ENCODE measurements at regions not wholly inside any gene's neighbourhood (a gene's known extent, or its start where the extent isn't known, plus 50 kb on each side); places are given as distances from the start of the nearest gene placed in this dataset.

DNA sequence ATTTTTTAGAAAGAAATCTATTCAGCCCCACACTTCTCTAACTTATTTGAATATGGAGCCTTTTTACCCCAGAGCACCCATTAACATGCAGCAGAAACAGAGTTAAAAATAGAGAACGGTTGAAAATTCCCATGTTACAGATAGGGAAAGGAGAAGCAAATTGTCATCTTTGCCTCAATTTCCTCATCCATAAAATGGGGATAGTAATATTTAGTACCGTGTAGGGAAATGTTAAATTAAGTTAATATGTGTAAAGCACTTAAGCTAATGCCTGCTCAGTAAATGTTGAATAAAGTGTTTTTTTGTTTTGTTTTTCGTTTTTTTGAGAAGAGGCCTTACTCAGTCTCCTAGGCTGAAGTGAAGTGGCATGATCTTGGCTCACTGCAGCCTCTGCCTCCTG lies 50.3 kb downstream of the NAV1 start:
- Histone ChIP-seq H3K4me3 (no peak overlapping the region), H3K27me3 (replicated peaks; ENCODE audit: insufficient read depth) (no peaks in the 10 kb centered on the region), H3K4me1 (replicated peaks) (no peaks in the 10 kb centered on the region), H3K9me3 (no peaks in the 10 kb centered on the region), H3K36me3 (no peaks in the 10 kb centered on the region), H3K27ac (no peak overlapping the region)
- WGBS, result 86% methylated on average over 3 of the region's 3 CpGs
- no peak for DNase-seq (ENCODE audit: low spot score)
- intact Hi-C loops (cut with DNase I), result no loop called here
- no peak for TF ChIP-seq POLR2AphosphoS5 (IDR thresholded peaks at IDR 0.05)

DNA sequence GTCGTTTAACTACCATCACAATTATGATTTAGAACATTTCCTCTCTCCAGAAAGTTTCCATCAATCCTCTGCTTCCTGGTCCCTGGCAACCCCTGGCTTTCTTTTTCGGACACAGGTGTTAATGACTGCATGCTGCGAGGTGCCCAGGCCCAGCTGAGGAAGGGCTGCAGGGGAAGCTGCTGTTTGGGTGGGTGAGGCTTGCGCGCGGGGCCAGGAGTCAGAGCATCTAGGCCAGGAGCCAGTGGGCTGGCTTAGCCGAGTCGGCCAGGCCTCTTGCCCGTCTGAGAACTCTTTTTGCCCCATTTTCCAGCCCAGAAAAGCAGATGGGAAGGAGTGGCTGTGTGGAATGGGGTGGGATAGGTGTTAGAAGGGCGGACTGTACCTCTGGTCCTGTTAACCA lies 51.5 kb downstream of the NAV1 start:
- no peaks in the 10 kb centered on the region for H3K4me1 ChIP-seq (replicated peaks)
- H3K27me3 ChIP-seq (replicated peaks; ENCODE audit: insufficient read depth), result no peaks in the 10 kb centered on the region
- H3K4me3 ChIP-seq, result no peak overlapping the region
- TF ChIP-seq POLR2A (IDR thresholded peaks at IDR 0.05) (no peak), POLR2AphosphoS5 (IDR thresholded peaks at IDR 0.05) (no peak)
- TF ChIP-seq, protein P1, sequence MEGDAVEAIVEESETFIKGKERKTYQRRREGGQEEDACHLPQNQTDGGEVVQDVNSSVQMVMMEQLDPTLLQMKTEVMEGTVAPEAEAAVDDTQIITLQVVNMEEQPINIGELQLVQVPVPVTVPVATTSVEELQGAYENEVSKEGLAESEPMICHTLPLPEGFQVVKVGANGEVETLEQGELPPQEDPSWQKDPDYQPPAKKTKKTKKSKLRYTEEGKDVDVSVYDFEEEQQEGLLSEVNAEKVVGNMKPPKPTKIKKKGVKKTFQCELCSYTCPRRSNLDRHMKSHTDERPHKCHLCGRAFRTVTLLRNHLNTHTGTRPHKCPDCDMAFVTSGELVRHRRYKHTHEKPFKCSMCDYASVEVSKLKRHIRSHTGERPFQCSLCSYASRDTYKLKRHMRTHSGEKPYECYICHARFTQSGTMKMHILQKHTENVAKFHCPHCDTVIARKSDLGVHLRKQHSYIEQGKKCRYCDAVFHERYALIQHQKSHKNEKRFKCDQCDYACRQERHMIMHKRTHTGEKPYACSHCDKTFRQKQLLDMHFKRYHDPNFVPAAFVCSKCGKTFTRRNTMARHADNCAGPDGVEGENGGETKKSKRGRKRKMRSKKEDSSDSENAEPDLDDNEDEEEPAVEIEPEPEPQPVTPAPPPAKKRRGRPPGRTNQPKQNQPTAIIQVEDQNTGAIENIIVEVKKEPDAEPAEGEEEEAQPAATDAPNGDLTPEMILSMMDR (IDR thresholded peaks at IDR 0.05), result no peak
- DNase-seq (ENCODE audit: low spot score), result no peak
- intact Hi-C loops (cut with DNase I), result no loop called here
- WGBS, result 87% methylated on average over 10 of the region's 10 CpGs
- H3K9me3 ChIP-seq, result no peaks in the 10 kb centered on the region
- no peaks in the 10 kb centered on the region for H3K36me3 ChIP-seq
- no peak overlapping the region for H3K27ac ChIP-seq

DNA sequence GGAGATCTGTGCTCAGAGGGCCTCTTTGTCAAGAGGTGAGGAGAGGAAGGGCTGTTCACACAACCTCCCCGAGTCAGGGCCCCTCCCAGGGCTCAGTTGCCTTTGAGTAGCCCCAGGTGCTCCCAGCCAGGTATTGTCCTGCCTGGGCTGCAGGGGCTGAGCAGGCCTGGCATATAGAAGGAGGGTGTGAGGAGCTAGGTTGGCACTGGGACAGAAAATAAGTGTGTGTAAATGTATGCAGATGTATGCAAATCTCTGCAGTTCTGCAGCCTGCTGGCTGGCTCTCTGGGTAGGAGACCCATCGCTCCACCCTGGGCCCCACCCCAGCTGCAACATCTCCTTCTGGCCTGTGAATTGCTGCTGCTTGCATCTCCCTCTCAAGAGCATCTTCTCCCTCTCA lies 52.4 kb downstream of the NAV1 start:
- intact Hi-C loops (cut with DNase I), result no loop called here

DNA sequence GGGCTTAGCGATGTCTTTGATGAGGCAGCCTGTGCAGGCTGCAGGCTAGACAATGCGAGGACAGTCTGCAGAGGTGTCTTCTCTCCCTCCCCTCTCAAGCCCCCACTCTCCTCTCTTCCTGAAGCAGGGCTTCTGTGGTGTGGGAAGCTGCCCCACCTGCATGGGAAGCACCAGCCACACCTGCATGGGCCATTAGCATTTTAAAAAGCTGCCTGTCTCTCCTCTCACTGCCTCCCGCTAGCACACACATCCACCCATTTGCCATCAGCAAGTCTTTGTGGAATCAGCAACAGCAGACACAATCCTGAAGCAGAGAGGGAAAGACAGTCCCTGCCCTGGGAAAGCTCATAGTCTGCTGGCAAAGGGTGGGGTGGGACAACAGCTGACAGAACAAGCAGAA lies 53.1 kb downstream of the NAV1 start:
- no peak overlapping the region for H3K27ac ChIP-seq
- no peaks in the 10 kb centered on the region for H3K36me3 ChIP-seq
- no peaks in the 10 kb centered on the region for H3K27me3 ChIP-seq (replicated peaks; ENCODE audit: insufficient read depth)
- no peaks in the 10 kb centered on the region for H3K9me3 ChIP-seq
- intact Hi-C loops (cut with DNase I), result no loop called here
- TF ChIP-seq, protein P1 (IDR thresholded peaks at IDR 0.05), result no peak
- no peak for TF ChIP-seq POLR2AphosphoS5 (IDR thresholded peaks at IDR 0.05)
- TF ChIP-seq POLR2A (IDR thresholded peaks at IDR 0.05), result no peak
- DNase-seq (ENCODE audit: low spot score), result no peak
- 84% methylated on average over 3 of the region's 3 CpGs for WGBS
- no peaks in the 10 kb centered on the region for H3K4me1 ChIP-seq (replicated peaks)
- H3K4me3 ChIP-seq, result no peak overlapping the region

More for the DNA sequence above, 52.4 kb downstream of the NAV1 start:
- DNase-seq (ENCODE audit: low spot score), result no peak
- 62% methylated on average over 2 of the region's 2 CpGs for WGBS
- H3K27me3 ChIP-seq (replicated peaks; ENCODE audit: insufficient read depth), result no peaks in the 10 kb centered on the region
- no peak overlapping the region for H3K27ac ChIP-seq
- H3K4me1 ChIP-seq (replicated peaks), result no peaks in the 10 kb centered on the region
- H3K36me3 ChIP-seq, result no peaks in the 10 kb centered on the region
- no peaks in the 10 kb centered on the region for H3K9me3 ChIP-seq
- no peak overlapping the region for H3K4me3 ChIP-seq
- TF ChIP-seq POLR2AphosphoS5 (IDR thresholded peaks at IDR 0.05) (no peak), POLR2A (IDR thresholded peaks at IDR 0.05) (no peak)
- TF ChIP-seq, protein P1 (IDR thresholded peaks at IDR 0.05), result no peak

DNA sequence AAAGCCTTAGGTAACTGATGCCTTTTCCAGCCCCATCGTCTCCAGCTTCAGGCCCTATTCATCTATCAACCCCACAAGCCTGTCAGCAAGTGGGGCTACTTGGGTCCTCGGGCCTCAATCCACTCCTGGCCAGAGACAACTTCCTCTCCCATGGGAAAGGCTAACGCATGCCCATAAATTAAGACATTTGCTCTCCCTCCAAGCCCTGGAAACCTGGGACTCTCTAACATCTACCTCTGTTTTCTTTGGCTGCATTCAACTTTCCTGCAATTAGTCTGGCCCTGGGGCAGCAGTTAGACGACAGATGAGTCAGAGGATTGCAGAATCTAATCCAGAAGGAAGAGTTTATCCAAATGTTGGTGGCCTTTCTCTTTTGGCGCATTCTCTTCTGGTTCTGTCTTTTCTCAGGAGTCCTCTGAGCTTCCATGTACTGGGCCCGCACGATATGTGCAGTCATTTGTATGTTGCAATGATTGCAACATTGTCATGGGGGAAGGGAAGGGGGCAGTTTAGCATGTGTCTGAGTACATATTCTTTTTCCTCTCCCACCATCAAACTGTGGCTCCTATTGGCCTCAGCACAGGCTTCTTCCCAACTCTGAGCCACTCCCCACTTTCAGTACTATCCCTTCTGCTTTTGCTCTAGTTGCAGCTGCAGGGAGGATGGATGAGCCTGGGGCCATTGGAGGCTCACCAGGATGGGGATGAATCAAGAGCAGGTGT lies 54.4 kb downstream of the NAV1 start:
- DNase-seq (ENCODE audit: low spot score), result no peak
- H3K4me1 ChIP-seq (replicated peaks), result no peaks in the 10 kb centered on the region
- no peaks in the 10 kb centered on the region for H3K27me3 ChIP-seq (replicated peaks; ENCODE audit: insufficient read depth)
- TF ChIP-seq POLR2A (IDR thresholded peaks at IDR 0.05) (no peak), POLR2AphosphoS5 (IDR thresholded peaks at IDR 0.05) (peak; percentile 4)
- H3K9me3 ChIP-seq, result no peaks in the 10 kb centered on the region
- no peaks in the 10 kb centered on the region for H3K36me3 ChIP-seq
- H3K4me3 ChIP-seq, result no peak overlapping the region
- intact Hi-C loops (cut with DNase I), result no loop called here
- H3K27ac ChIP-seq, result no peak overlapping the region
- 51% methylated on average over 7 of the region's 7 CpGs for WGBS

DNA sequence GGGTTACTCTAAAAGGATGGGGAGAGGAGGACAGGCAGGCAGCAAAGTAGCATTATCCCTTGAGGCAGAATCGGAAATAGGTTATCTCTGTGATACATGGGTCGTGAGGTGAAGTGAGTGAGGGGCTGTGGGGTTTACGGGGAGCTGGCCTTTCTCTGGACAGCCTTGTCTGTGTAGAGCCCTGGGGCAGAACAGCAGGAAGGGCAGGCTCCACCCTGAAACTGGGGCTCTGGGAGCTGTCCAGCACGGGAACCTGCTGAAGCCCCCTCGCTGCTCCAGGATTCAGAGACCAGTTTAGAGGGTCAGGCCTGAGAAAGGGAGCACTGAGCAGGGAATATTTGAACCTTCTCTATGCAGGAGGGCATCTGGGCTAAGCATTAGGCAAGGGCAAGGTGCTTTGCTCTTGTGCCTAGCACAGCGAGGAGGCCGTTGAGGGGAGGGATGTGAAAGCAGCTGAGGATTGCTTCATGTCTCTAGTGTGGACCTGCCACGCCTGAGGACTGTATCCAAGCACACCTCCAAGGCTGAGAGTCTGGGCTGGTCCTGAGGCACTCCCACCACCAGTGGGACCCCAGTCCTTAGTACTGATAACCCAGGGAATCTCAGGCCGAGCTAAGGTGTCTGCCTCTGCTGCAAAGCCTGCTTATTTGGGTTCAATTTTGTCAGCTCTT lies 55.8 kb downstream of the NAV1 start:
- no peak for DNase-seq (ENCODE audit: low spot score)
- H3K4me3 ChIP-seq, result no peak overlapping the region
- H3K27me3 ChIP-seq (replicated peaks; ENCODE audit: insufficient read depth), result no peaks in the 10 kb centered on the region
- WGBS, result 45% methylated on average over 9 of the region's 9 CpGs
- intact Hi-C loops (cut with DNase I), result no loop called here
- no peaks in the 10 kb centered on the region for H3K4me1 ChIP-seq (replicated peaks)
- no peak for TF ChIP-seq POLR2AphosphoS5 (IDR thresholded peaks at IDR 0.05)
- TF ChIP-seq, protein P1 (IDR thresholded peaks at IDR 0.05), result no peak
- no peak for TF ChIP-seq POLR2A (IDR thresholded peaks at IDR 0.05)
- no peak overlapping the region for H3K27ac ChIP-seq
- H3K36me3 ChIP-seq, result no peaks in the 10 kb centered on the region
- H3K9me3 ChIP-seq, result no peaks in the 10 kb centered on the region
